ENCODE measurements at regions not wholly inside any gene's neighbourhood (a gene's known extent, or its start where the extent isn't known, plus 50 kb on each side); places are given as distances from the start of the nearest gene placed in this dataset.

DNA sequence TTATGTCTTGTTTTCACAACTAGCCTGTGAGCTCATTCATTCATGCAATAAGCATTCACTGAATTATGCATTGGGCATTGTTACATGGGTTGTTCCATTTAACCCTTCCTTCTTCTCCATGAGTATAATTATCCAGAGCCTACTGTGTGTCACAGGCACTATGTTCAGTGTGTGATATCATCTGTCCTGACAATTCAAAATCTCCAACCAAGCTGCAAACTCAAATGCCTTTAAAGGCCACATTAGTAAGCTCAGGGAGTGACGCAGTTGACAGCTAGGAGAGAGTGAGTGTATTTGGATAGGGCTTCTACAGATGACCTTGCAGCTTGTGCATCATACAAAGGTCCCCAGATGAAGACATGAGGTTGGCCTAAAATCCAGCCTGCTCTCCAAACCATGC is 289.5 kb downstream of the OMA1 start:
- TF ChIP-seq, protein P1, sequence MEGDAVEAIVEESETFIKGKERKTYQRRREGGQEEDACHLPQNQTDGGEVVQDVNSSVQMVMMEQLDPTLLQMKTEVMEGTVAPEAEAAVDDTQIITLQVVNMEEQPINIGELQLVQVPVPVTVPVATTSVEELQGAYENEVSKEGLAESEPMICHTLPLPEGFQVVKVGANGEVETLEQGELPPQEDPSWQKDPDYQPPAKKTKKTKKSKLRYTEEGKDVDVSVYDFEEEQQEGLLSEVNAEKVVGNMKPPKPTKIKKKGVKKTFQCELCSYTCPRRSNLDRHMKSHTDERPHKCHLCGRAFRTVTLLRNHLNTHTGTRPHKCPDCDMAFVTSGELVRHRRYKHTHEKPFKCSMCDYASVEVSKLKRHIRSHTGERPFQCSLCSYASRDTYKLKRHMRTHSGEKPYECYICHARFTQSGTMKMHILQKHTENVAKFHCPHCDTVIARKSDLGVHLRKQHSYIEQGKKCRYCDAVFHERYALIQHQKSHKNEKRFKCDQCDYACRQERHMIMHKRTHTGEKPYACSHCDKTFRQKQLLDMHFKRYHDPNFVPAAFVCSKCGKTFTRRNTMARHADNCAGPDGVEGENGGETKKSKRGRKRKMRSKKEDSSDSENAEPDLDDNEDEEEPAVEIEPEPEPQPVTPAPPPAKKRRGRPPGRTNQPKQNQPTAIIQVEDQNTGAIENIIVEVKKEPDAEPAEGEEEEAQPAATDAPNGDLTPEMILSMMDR (IDR thresholded peaks at IDR 0.05), result no peak
- Histone ChIP-seq H3K27me3 (ENCODE audit: control insufficient read depth, insufficient read depth, low read length) (no peaks in the 10 kb centered on the region), H3K9me3 (ENCODE audit: control insufficient read depth, low read length) (no peaks in the 10 kb centered on the region)

DNA sequence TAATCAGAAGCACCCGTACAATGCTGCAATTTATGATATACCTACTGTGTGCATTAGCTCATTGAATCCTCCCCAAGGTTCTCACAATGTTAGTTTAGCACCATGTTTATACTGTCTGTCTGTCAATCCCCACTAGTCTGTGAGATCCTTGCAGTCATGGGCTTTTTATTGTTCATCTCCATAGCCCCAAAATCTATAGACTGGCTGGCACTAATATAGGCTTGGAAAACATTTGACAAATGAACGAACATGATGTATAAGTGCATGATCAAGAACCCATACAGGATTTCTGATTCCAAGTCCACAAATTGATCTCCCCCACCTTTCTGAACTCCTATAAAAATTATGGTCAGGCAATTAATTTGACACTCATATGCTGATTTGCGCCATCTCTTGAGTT is 290.0 kb downstream of the OMA1 start:
- H3K36me3 ChIP-seq (ENCODE audit: control insufficient read depth, insufficient read depth, low read length), result no peaks in the 10 kb centered on the region
- no peak overlapping the region for H2AFZ ChIP-seq
- H3K9me3 ChIP-seq (ENCODE audit: control insufficient read depth, low read length), result no peaks in the 10 kb centered on the region
- H3K27me3 ChIP-seq (ENCODE audit: control insufficient read depth, insufficient read depth, low read length), result no peaks in the 10 kb centered on the region
- H3K4me1 ChIP-seq, result no peaks in the 10 kb centered on the region
- TF ChIP-seq, protein P1 (IDR thresholded peaks at IDR 0.05), result no peak
- H3K27ac ChIP-seq, result no peak overlapping the region
- H3K4me2 ChIP-seq (ENCODE audit: low read length), result no peak overlapping the region
- H3K79me2 ChIP-seq, result no peaks in the 10 kb centered on the region
- H3K4me3 ChIP-seq (ENCODE audit: low read depth, low read length), result no peak overlapping the region
- no peak overlapping the region for H3K9ac ChIP-seq

More for the DNA sequence above, 289.5 kb downstream of the OMA1 start:
- Histone ChIP-seq H3K27ac (no peak overlapping the region), H3K4me3 (ENCODE audit: low read depth, low read length) (no peak overlapping the region), H3K4me1 (no peaks in the 10 kb centered on the region), H2AFZ (no peak overlapping the region), H3K9ac (no peak overlapping the region), H3K36me3 (ENCODE audit: control insufficient read depth, insufficient read depth, low read length) (no peaks in the 10 kb centered on the region), H3K4me2 (ENCODE audit: low read length) (no peak overlapping the region), H3K79me2 (no peaks in the 10 kb centered on the region)

DNA sequence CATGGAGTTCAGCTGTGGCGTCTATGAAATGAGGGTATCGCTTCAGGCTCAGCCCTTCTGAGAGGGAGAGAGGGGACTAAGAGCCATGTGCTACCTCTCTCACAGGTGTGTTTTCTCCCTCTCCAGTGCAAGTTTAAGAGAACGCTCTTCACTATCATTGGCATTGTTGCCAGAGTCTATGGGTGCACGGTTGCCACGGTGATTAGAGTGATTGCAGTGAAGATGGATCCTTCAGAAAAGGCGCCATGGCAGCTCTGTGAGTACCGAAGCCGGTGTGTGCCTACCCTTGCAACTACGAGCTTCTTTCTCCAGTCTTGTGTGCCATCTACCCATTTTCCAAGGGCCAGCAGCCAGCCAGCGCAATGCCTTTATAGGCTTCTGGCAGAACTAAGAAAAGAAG is 290.5 kb downstream of the OMA1 start:
- Histone ChIP-seq H3K79me2 (no peaks in the 10 kb centered on the region), H3K4me3 (ENCODE audit: low read depth, low read length) (no peak overlapping the region), H3K9me3 (ENCODE audit: control insufficient read depth, low read length) (no peaks in the 10 kb centered on the region), H3K27ac (no peak overlapping the region), H3K27me3 (ENCODE audit: control insufficient read depth, insufficient read depth, low read length) (no peaks in the 10 kb centered on the region), H2AFZ (no peak overlapping the region), H3K36me3 (ENCODE audit: control insufficient read depth, insufficient read depth, low read length) (no peaks in the 10 kb centered on the region), H3K4me1 (no peaks in the 10 kb centered on the region), H3K9ac (no peak overlapping the region), H3K4me2 (ENCODE audit: low read length) (no peak overlapping the region)
- TF ChIP-seq, protein P1 (IDR thresholded peaks at IDR 0.05), result no peak

DNA sequence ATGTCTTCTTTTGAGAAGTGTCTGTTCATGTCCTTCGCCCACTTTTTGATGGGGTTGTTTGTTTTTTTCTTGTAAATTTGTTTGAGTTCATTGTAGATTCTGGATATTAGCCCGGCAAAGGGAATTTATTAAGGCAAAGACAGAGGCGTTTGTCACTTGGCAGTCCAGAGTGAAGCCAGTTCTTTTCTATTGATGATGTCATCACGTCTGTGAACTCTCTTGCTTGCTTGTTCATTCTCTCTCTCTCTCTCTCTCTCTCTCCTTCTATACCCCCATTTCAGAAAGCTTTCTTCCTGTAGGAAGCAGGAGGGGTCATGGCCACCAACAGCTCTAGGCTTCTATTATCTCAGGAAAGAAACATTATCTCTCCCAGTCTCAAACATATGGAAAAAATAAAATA is 291.3 kb downstream of the OMA1 start:
- no peaks in the 10 kb centered on the region for H3K36me3 ChIP-seq (ENCODE audit: control insufficient read depth, insufficient read depth, low read length)
- H2AFZ ChIP-seq, result no peak overlapping the region
- no peaks in the 10 kb centered on the region for H3K9me3 ChIP-seq (ENCODE audit: control insufficient read depth, low read length)
- H3K79me2 ChIP-seq, result no peaks in the 10 kb centered on the region
- H3K27ac ChIP-seq, result no peak overlapping the region
- H3K4me3 ChIP-seq (ENCODE audit: low read depth, low read length), result no peak overlapping the region
- H3K4me1 ChIP-seq, result no peaks in the 10 kb centered on the region
- no peak overlapping the region for H3K9ac ChIP-seq
- H3K27me3 ChIP-seq (ENCODE audit: control insufficient read depth, insufficient read depth, low read length), result no peaks in the 10 kb centered on the region
- TF ChIP-seq, protein P1 (IDR thresholded peaks at IDR 0.05), result no peak
- H3K4me2 ChIP-seq (ENCODE audit: low read length), result no peak overlapping the region

DNA sequence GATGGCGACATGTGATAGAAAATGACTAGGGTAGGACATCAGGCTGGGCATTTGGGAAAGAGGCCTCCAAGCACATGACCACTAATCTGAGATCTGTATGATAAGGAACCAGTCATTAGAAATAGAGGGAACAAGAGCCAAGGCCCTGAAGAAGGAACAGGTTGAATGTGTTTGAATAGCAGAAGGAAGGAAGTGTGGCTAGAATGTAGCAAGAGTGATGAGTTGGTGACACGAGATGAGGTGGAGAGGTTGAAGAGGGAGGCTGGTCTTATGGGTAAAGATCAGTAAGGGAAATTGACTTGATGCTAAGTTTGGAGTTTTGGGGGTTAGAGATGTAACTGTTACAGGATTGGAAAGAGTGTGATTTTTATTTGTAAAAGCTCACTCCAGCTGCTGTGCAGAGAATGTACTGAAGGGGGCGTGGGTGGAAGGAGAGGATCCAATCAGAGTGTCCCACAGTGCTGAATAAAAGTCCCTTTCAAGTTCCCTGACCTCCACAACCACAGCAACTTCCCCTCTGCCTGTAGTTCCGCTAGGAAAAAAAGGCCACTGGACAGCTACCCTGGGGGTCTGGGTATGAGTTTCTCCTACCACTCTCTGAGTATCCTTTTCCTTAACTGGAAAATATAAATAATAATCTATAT is 295.0 kb downstream of the OMA1 start:
- Histone ChIP-seq H3K4me2 (ENCODE audit: low read length) (no peak overlapping the region), H3K9me3 (ENCODE audit: control insufficient read depth, low read length) (no peaks in the 10 kb centered on the region), H3K27ac (no peak overlapping the region), H3K4me1 (no peaks in the 10 kb centered on the region), H3K27me3 (ENCODE audit: control insufficient read depth, insufficient read depth, low read length) (no peaks in the 10 kb centered on the region), H3K36me3 (ENCODE audit: control insufficient read depth, insufficient read depth, low read length) (no peaks in the 10 kb centered on the region), H2AFZ (no peak overlapping the region), H3K79me2 (no peaks in the 10 kb centered on the region), H3K4me3 (ENCODE audit: low read depth, low read length) (no peak overlapping the region), H3K9ac (no peak overlapping the region)
- TF ChIP-seq, protein P1 (IDR thresholded peaks at IDR 0.05), result no peak

Measured in parathyroid adenoma (tissue), 2 donors.